NT2/D1 (cell line): ENCODE measurements at regions not wholly inside any gene's neighbourhood (a gene's known extent, or its start where the extent isn't known, plus 50 kb on each side); places are given as distances from the start of the nearest gene placed in this dataset.

Experiments
- YY1 ChIP-seq: IDR thresholded peaks from 2 replicates; pipeline ENCODE4 v1.6.1; 2011; ENCODE audit not compliant: insufficient read length, insufficient read depth
- ZNF274 ChIP-seq: IDR thresholded peaks from 2 replicates; pipeline ENCODE4 v1.6.1; 2011; ENCODE audit warnings: mild to moderate bottlenecking, low read depth, low read length

DNA sequence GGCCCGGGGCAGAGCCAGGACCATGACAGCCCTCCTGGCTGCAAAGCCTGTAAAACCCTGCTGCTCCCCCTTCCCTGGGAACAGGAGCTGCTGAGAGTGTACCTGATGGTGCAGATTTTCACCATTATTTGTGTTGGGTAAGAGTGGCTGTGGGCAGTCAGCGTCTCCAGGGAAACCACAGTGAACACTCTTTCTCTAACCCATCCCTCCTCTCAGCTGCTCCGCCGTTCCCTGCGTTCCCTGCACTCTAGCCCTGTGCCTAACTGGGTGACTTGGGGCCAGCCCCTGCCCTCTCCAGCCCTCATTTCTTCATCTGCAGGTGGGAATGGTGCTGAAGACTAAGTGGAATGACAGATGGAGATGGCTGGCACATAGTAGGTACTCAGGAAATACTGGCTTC lies 75.9 kb upstream of the PCBD1 start:
- TF ChIP-seq ZNF274 (no peak), YY1 (no peak)
